ENCODE measurements at regions not wholly inside any gene's neighbourhood (a gene's known extent, or its start where the extent isn't known, plus 50 kb on each side); places are given as distances from the start of the nearest gene placed in this dataset.

- Histone ChIP-seq H3K4me3 (no peak overlapping the region), H3K36me3 (no peaks in the 10 kb centered on the region), H3K4me1 (no peaks in the 10 kb centered on the region), H3K9me3 (no peaks in the 10 kb centered on the region), H3K27ac (no peak overlapping the region), H3K27me3 (no peaks in the 10 kb centered on the region)
- intact Hi-C loops (cut with DNase I): no loop called here
- TF ChIP-seq POLR2A (IDR thresholded peaks at IDR 0.05) (no peak), POLR2AphosphoS5 (IDR thresholded peaks at IDR 0.05) (no peak), EP300 (IDR thresholded peaks at IDR 0.05) (no peak)
- TF ChIP-seq, protein P1, sequence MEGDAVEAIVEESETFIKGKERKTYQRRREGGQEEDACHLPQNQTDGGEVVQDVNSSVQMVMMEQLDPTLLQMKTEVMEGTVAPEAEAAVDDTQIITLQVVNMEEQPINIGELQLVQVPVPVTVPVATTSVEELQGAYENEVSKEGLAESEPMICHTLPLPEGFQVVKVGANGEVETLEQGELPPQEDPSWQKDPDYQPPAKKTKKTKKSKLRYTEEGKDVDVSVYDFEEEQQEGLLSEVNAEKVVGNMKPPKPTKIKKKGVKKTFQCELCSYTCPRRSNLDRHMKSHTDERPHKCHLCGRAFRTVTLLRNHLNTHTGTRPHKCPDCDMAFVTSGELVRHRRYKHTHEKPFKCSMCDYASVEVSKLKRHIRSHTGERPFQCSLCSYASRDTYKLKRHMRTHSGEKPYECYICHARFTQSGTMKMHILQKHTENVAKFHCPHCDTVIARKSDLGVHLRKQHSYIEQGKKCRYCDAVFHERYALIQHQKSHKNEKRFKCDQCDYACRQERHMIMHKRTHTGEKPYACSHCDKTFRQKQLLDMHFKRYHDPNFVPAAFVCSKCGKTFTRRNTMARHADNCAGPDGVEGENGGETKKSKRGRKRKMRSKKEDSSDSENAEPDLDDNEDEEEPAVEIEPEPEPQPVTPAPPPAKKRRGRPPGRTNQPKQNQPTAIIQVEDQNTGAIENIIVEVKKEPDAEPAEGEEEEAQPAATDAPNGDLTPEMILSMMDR (IDR thresholded peaks at IDR 0.05): no peak
- DNase-seq: no peak
Observed at GRCh38 chr3:103923907-103924306, 1442.8 kb upstream of the ALCAM start.

- no peaks in the 10 kb centered on the region for H3K4me1 ChIP-seq
- no peak overlapping the region for H3K27ac ChIP-seq
- no peak for DNase-seq
- H3K4me3 ChIP-seq: no peak overlapping the region
- intact Hi-C loops (cut with DNase I): no loop called here
- WGBS, 2 donors: 8 to 32% methylated on average over 1 of the region's 1 CpG
- no peaks in the 10 kb centered on the region for H3K9me3 ChIP-seq
- TF ChIP-seq EP300 (IDR thresholded peaks at IDR 0.05) (no peak), POLR2A (IDR thresholded peaks at IDR 0.05) (no peak), POLR2AphosphoS5 (IDR thresholded peaks at IDR 0.05) (no peak)
- TF ChIP-seq, protein P1 (IDR thresholded peaks at IDR 0.05): no peak
- H3K36me3 ChIP-seq: no peaks in the 10 kb centered on the region
- H3K27me3 ChIP-seq: no peaks in the 10 kb centered on the region
Observed at GRCh38 chr3:103924544-103924943, 1442.2 kb upstream of the ALCAM start.

DNA sequence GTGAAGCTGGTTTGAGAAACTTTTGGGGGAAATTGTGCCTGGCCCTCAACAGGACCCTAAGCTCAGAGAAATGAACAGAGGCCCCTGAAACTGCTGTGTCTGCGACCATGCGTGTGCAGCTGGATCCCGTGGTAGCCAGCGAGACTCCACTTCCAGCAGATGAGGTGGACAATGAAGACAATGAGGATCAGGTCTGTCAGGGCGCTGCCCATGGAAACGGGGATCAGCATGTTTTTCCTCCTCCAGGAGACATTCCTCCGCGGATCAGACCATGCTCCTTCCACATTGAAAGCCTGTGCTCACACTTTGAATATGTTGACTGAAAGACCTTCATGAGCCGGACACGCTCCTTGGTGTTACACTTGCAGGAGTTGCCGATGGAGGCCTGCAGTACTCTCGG is 1439.8 kb upstream of the ALCAM start:
- intact Hi-C loops (cut with DNase I): no loop called here
- no peaks in the 10 kb centered on the region for H3K9me3 ChIP-seq
- no peak for TF ChIP-seq POLR2A (IDR thresholded peaks at IDR 0.05)
- TF ChIP-seq, protein P1 (IDR thresholded peaks at IDR 0.05): no peak
- no peak for TF ChIP-seq POLR2AphosphoS5 (IDR thresholded peaks at IDR 0.05)
- TF ChIP-seq EP300 (IDR thresholded peaks at IDR 0.05): no peak

GRCh38 chr3:103927896-103928295 is 1438.8 kb upstream of the ALCAM start:
- Histone ChIP-seq H3K4me3 (no peak overlapping the region), H3K9me3 (peaks cover 0 to 2% (median 0%) of the 10 kb centered on the region in 4 donors), H3K27me3 (no peaks in the 10 kb centered on the region), H3K4me1 (no peaks in the 10 kb centered on the region), H3K27ac (no peak overlapping the region), H3K36me3 (no peaks in the 10 kb centered on the region)
- no peak for DNase-seq
- intact Hi-C loops (cut with DNase I): no loop called here
- TF ChIP-seq EP300 (IDR thresholded peaks at IDR 0.05) (no peak), POLR2AphosphoS5 (IDR thresholded peaks at IDR 0.05) (no peak), POLR2A (IDR thresholded peaks at IDR 0.05) (no peak)
- TF ChIP-seq, protein P1 (IDR thresholded peaks at IDR 0.05): no peak
- 88 to 91% methylated on average over 1 of the region's 1 CpG for WGBS, 2 donors

More for the DNA sequence above, 1439.8 kb upstream of the ALCAM start:
- Histone ChIP-seq H3K4me3 (no peak overlapping the region), H3K36me3 (no peaks in the 10 kb centered on the region), H3K27me3 (no peaks in the 10 kb centered on the region), H3K27ac (no peak overlapping the region), H3K4me1 (no peaks in the 10 kb centered on the region)
- DNase-seq: no peak
- WGBS, 2 donors: 90 to 92% methylated on average over 12 of the region's 12 CpGs

DNA sequence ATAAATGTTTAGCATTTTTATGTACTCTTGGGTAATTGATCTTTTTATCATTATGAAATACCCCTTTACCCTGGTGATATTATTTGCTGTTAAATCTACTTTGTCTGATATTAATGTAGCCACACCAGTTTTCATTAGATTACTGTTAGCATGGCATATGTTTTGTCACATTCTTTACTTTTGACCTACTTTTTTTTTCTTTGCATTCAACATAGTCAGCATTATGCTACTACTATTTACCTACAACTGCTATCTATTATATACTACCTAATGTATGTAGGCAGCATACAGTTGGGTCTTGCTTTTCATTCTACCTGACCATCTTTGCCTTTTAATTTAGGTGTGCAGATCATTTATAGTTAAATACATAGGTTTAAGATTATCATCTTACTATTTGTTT is 1429.6 kb upstream of the ALCAM start:
- TF ChIP-seq POLR2AphosphoS5 (IDR thresholded peaks at IDR 0.05): no peak
- TF ChIP-seq, protein P1 (IDR thresholded peaks at IDR 0.05): no peak

More for the DNA sequence above, 1429.6 kb upstream of the ALCAM start:
- H3K27me3 ChIP-seq: no peaks in the 10 kb centered on the region
- peaks cover 0 to 4% (median 0%) of the 10 kb centered on the region in 4 donors for H3K9me3 ChIP-seq
- no peak overlapping the region for H3K27ac ChIP-seq
- H3K4me3 ChIP-seq: no peak overlapping the region
- H3K4me1 ChIP-seq: no peaks in the 10 kb centered on the region
- no peak for DNase-seq
- intact Hi-C loops (cut with DNase I): no loop called here
- H3K36me3 ChIP-seq: no peaks in the 10 kb centered on the region

All from sigmoid colon (tissue), 6 donors.